ENCODE measurements at regions not wholly inside any gene's neighbourhood (a gene's known extent, or its start where the extent isn't known, plus 50 kb on each side); places are given as distances from the start of the nearest gene placed in this dataset.
"Not testable (repeated sequence)": the region's sequence is repeated elsewhere in the genome, so short reads cannot be mapped to it uniquely, and the experiment has no call there.

GRCh38 chr7:35919607-35920006, 118.8 kb downstream of the SEPTIN7 start:
- POLR2A ChIA-PET; H3K4me3 ChIP-seq (ENCODE audit: control insufficient read depth in 1 of 7, extremely low read depth in 1 of 7, insufficient read depth in 4 of 7, low read depth in 2 of 7, low read length in 6 of 7); H3K36me3 ChIP-seq (ENCODE audit: control insufficient read depth in 4 of 4, insufficient read depth in 4 of 4, low read length in 3 of 4); H3K27me3 ChIP-seq (replicated peaks in 2 of 5; ENCODE audit: control insufficient read depth in 4 of 5, insufficient read depth in 5 of 5, low read length in 4 of 5); H3K4me1 ChIP-seq (ENCODE audit: control extremely low read depth in 1 of 4, control insufficient read depth in 4 of 4, insufficient read depth in 4 of 4, low read length in 3 of 4); H3K9me3 ChIP-seq (ENCODE audit: control extremely low read depth in 1 of 5, control insufficient read depth in 4 of 5, insufficient read depth in 2 of 5, low read depth in 1 of 5, low read length in 4 of 5); H3K27ac ChIP-seq (ENCODE audit: insufficient read depth in 1 of 2, low read depth in 1 of 2, low read length in 2 of 2, poor library complexity in 1 of 2, severe bottlenecking in 2 of 2): not testable (repeated sequence)
- DNase-seq: peak; percentile 23 to 56 (median 50)
- 5% methylated on average over 4 of the region's 6 CpGs for WGBS (ENCODE audit: insufficient coverage)
- CTCF ChIA-PET: interaction anchor here (0.6 to 1.0 kb wide), 2 partner anchors 46 to 51 kb away, joined by 3 read pairs; no protein-coding TSS in a partner anchor

- H3K36me3 ChIP-seq (ENCODE audit: control insufficient read depth in 4 of 4, insufficient read depth in 4 of 4, low read length in 3 of 4); H3K27ac ChIP-seq (ENCODE audit: insufficient read depth in 1 of 2, low read depth in 1 of 2, low read length in 2 of 2, poor library complexity in 1 of 2, severe bottlenecking in 2 of 2); DNase-seq; H3K4me3 ChIP-seq (ENCODE audit: control insufficient read depth in 1 of 7, extremely low read depth in 1 of 7, insufficient read depth in 4 of 7, low read depth in 2 of 7, low read length in 6 of 7); H3K9me3 ChIP-seq (ENCODE audit: control extremely low read depth in 1 of 5, control insufficient read depth in 4 of 5, insufficient read depth in 2 of 5, low read depth in 1 of 5, low read length in 4 of 5); H3K27me3 ChIP-seq (replicated peaks in 2 of 5; ENCODE audit: control insufficient read depth in 4 of 5, insufficient read depth in 5 of 5, low read length in 4 of 5); H3K4me1 ChIP-seq (ENCODE audit: control extremely low read depth in 1 of 4, control insufficient read depth in 4 of 4, insufficient read depth in 4 of 4, low read length in 3 of 4); POLR2A ChIA-PET: not testable (repeated sequence)
- WGBS (ENCODE audit: insufficient coverage): 42% methylated on average over 2 of the region's 5 CpGs
- CTCF ChIA-PET: interaction anchor here (0.8 kb wide), 1 partner anchor 50 kb away, joined by 3 read pairs; no protein-coding TSS in a partner anchor
These were observed 120.5 kb downstream of the SEPTIN7 start for GRCh38 chr7:35921338-35921737.

- H3K27me3 ChIP-seq (replicated peaks in 2 of 5; ENCODE audit: control insufficient read depth in 4 of 5, insufficient read depth in 5 of 5, low read length in 4 of 5); H3K4me3 ChIP-seq (ENCODE audit: control insufficient read depth in 1 of 7, extremely low read depth in 1 of 7, insufficient read depth in 4 of 7, low read depth in 2 of 7, low read length in 6 of 7); H3K36me3 ChIP-seq (ENCODE audit: control insufficient read depth in 4 of 4, insufficient read depth in 4 of 4, low read length in 3 of 4); CTCF ChIA-PET; POLR2A ChIA-PET; DNase-seq; H3K27ac ChIP-seq (ENCODE audit: insufficient read depth in 1 of 2, low read depth in 1 of 2, low read length in 2 of 2, poor library complexity in 1 of 2, severe bottlenecking in 2 of 2); H3K9me3 ChIP-seq (ENCODE audit: control extremely low read depth in 1 of 5, control insufficient read depth in 4 of 5, insufficient read depth in 2 of 5, low read depth in 1 of 5, low read length in 4 of 5); H3K4me1 ChIP-seq (ENCODE audit: control extremely low read depth in 1 of 4, control insufficient read depth in 4 of 4, insufficient read depth in 4 of 4, low read length in 3 of 4): not testable (repeated sequence)
- WGBS (ENCODE audit: insufficient coverage): 100% methylated on average over 4 of the region's 7 CpGs
These were observed 123.8 kb downstream of the SEPTIN7 start for GRCh38 chr7:35924668-35925067.

GRCh38 chr7:35926966-35927365, 126.1 kb downstream of the SEPTIN7 start:
- H3K27ac ChIP-seq (ENCODE audit: insufficient read depth in 1 of 2, low read depth in 1 of 2, low read length in 2 of 2, poor library complexity in 1 of 2, severe bottlenecking in 2 of 2); H3K36me3 ChIP-seq (ENCODE audit: control insufficient read depth in 4 of 4, insufficient read depth in 4 of 4, low read length in 3 of 4); H3K4me1 ChIP-seq (ENCODE audit: control extremely low read depth in 1 of 4, control insufficient read depth in 4 of 4, insufficient read depth in 4 of 4, low read length in 3 of 4); H3K4me3 ChIP-seq (ENCODE audit: control insufficient read depth in 1 of 7, extremely low read depth in 1 of 7, insufficient read depth in 4 of 7, low read depth in 2 of 7, low read length in 6 of 7); CTCF ChIA-PET; POLR2A ChIA-PET; H3K9me3 ChIP-seq (ENCODE audit: control extremely low read depth in 1 of 5, control insufficient read depth in 4 of 5, insufficient read depth in 2 of 5, low read depth in 1 of 5, low read length in 4 of 5); H3K27me3 ChIP-seq (replicated peaks in 2 of 5; ENCODE audit: control insufficient read depth in 4 of 5, insufficient read depth in 5 of 5, low read length in 4 of 5); DNase-seq: not testable (repeated sequence)
- no CpG with 5 or more reads among the region's 9 CpGs for WGBS (ENCODE audit: insufficient coverage)

GRCh38 chr7:35931134-35931533, 130.3 kb downstream of the SEPTIN7 start:
- H3K27me3 ChIP-seq (replicated peaks in 2 of 5; ENCODE audit: control insufficient read depth in 4 of 5, insufficient read depth in 5 of 5, low read length in 4 of 5); POLR2A ChIA-PET; H3K36me3 ChIP-seq (ENCODE audit: control insufficient read depth in 4 of 4, insufficient read depth in 4 of 4, low read length in 3 of 4); H3K9me3 ChIP-seq (ENCODE audit: control extremely low read depth in 1 of 5, control insufficient read depth in 4 of 5, insufficient read depth in 2 of 5, low read depth in 1 of 5, low read length in 4 of 5); H3K4me3 ChIP-seq (ENCODE audit: control insufficient read depth in 1 of 7, extremely low read depth in 1 of 7, insufficient read depth in 4 of 7, low read depth in 2 of 7, low read length in 6 of 7); H3K27ac ChIP-seq (ENCODE audit: insufficient read depth in 1 of 2, low read depth in 1 of 2, low read length in 2 of 2, poor library complexity in 1 of 2, severe bottlenecking in 2 of 2); H3K4me1 ChIP-seq (ENCODE audit: control extremely low read depth in 1 of 4, control insufficient read depth in 4 of 4, insufficient read depth in 4 of 4, low read length in 3 of 4); DNase-seq; CTCF ChIA-PET: not testable (repeated sequence)

- POLR2A ChIA-PET; H3K27ac ChIP-seq (ENCODE audit: insufficient read depth in 1 of 2, low read depth in 1 of 2, low read length in 2 of 2, poor library complexity in 1 of 2, severe bottlenecking in 2 of 2); H3K27me3 ChIP-seq (replicated peaks in 2 of 5; ENCODE audit: control insufficient read depth in 4 of 5, insufficient read depth in 5 of 5, low read length in 4 of 5); H3K9me3 ChIP-seq (ENCODE audit: control extremely low read depth in 1 of 5, control insufficient read depth in 4 of 5, insufficient read depth in 2 of 5, low read depth in 1 of 5, low read length in 4 of 5); CTCF ChIA-PET; H3K4me1 ChIP-seq (ENCODE audit: control extremely low read depth in 1 of 4, control insufficient read depth in 4 of 4, insufficient read depth in 4 of 4, low read length in 3 of 4); H3K36me3 ChIP-seq (ENCODE audit: control insufficient read depth in 4 of 4, insufficient read depth in 4 of 4, low read length in 3 of 4); H3K4me3 ChIP-seq (ENCODE audit: control insufficient read depth in 1 of 7, extremely low read depth in 1 of 7, insufficient read depth in 4 of 7, low read depth in 2 of 7, low read length in 6 of 7); DNase-seq: not testable (repeated sequence)
These were observed 130.7 kb downstream of the SEPTIN7 start for GRCh38 chr7:35931551-35931950.

GRCh38 chr7:35940695-35941094, 139.8 kb downstream of the SEPTIN7 start:
- POLR2A ChIA-PET; H3K4me1 ChIP-seq (ENCODE audit: control extremely low read depth in 1 of 4, control insufficient read depth in 4 of 4, insufficient read depth in 4 of 4, low read length in 3 of 4); DNase-seq; H3K4me3 ChIP-seq (ENCODE audit: control insufficient read depth in 1 of 7, extremely low read depth in 1 of 7, insufficient read depth in 4 of 7, low read depth in 2 of 7, low read length in 6 of 7); H3K36me3 ChIP-seq (ENCODE audit: control insufficient read depth in 4 of 4, insufficient read depth in 4 of 4, low read length in 3 of 4); H3K27me3 ChIP-seq (replicated peaks in 2 of 5; ENCODE audit: control insufficient read depth in 4 of 5, insufficient read depth in 5 of 5, low read length in 4 of 5); H3K9me3 ChIP-seq (ENCODE audit: control extremely low read depth in 1 of 5, control insufficient read depth in 4 of 5, insufficient read depth in 2 of 5, low read depth in 1 of 5, low read length in 4 of 5); H3K27ac ChIP-seq (ENCODE audit: insufficient read depth in 1 of 2, low read depth in 1 of 2, low read length in 2 of 2, poor library complexity in 1 of 2, severe bottlenecking in 2 of 2); CTCF ChIA-PET: not testable (repeated sequence)
- WGBS (ENCODE audit: insufficient coverage): 100% methylated on average over 5 of the region's 8 CpGs

- H3K9me3 ChIP-seq (ENCODE audit: control extremely low read depth in 1 of 5, control insufficient read depth in 4 of 5, insufficient read depth in 2 of 5, low read depth in 1 of 5, low read length in 4 of 5); H3K36me3 ChIP-seq (ENCODE audit: control insufficient read depth in 4 of 4, insufficient read depth in 4 of 4, low read length in 3 of 4); H3K27ac ChIP-seq (ENCODE audit: insufficient read depth in 1 of 2, low read depth in 1 of 2, low read length in 2 of 2, poor library complexity in 1 of 2, severe bottlenecking in 2 of 2); POLR2A ChIA-PET; H3K4me3 ChIP-seq (ENCODE audit: control insufficient read depth in 1 of 7, extremely low read depth in 1 of 7, insufficient read depth in 4 of 7, low read depth in 2 of 7, low read length in 6 of 7); DNase-seq; H3K4me1 ChIP-seq (ENCODE audit: control extremely low read depth in 1 of 4, control insufficient read depth in 4 of 4, insufficient read depth in 4 of 4, low read length in 3 of 4); H3K27me3 ChIP-seq (replicated peaks in 2 of 5; ENCODE audit: control insufficient read depth in 4 of 5, insufficient read depth in 5 of 5, low read length in 4 of 5): not testable (repeated sequence)
- CTCF ChIA-PET: interaction anchor here (1.2 kb wide), 1 partner anchor 373 kb away, joined by 4 read pairs; no protein-coding TSS in a partner anchor
These were observed 144.8 kb downstream of the SEPTIN7 start for GRCh38 chr7:35945621-35946020.
